ENCODE measurements at regions not wholly inside any gene's neighbourhood (a gene's known extent, or its start where the extent isn't known, plus 50 kb on each side); places are given as distances from the start of the nearest gene placed in this dataset.

- DNase-seq = no peak
Observed at GRCh38 chr4:19879330-19879729, 372.4 kb upstream of the SLIT2 start.

GRCh38 chr4:19857991-19858390 is 393.7 kb upstream of the SLIT2 start:
- DNase-seq = no peak

- DNase-seq = no peak
Observed at GRCh38 chr4:19857380-19857779, 394.3 kb upstream of the SLIT2 start.

GRCh38 chr4:19850909-19851308 is 400.8 kb upstream of the SLIT2 start:
- no peak for DNase-seq

GRCh38 chr4:19844446-19844845 is 407.3 kb upstream of the SLIT2 start:
- DNase-seq = peak; percentile 79

GRCh38 chr4:19842471-19842870 is 409.2 kb upstream of the SLIT2 start:
- no peak for DNase-seq

- no peak for DNase-seq
Observed at GRCh38 chr4:19838858-19839257, 412.8 kb upstream of the SLIT2 start.

- no peak for DNase-seq
Observed at GRCh38 chr4:19835429-19835828, 416.3 kb upstream of the SLIT2 start.

GRCh38 chr4:19832411-19832810 is 419.3 kb upstream of the SLIT2 start:
- DNase-seq = no peak

- no peak for DNase-seq
Observed at GRCh38 chr4:19831644-19832285, 419.9 kb upstream of the SLIT2 start.

- no peak for DNase-seq
Observed at GRCh38 chr4:19829101-19829500, 422.6 kb upstream of the SLIT2 start.

- DNase-seq = no peak
Observed at GRCh38 chr4:19823781-19824180, 427.9 kb upstream of the SLIT2 start.

GRCh38 chr4:19819737-19820136 is 432.0 kb upstream of the SLIT2 start:
- no peak for DNase-seq

GRCh38 chr4:19809989-19810388 is 441.7 kb upstream of the SLIT2 start:
- no peak for DNase-seq

GRCh38 chr4:19807505-19807904 is 444.2 kb upstream of the SLIT2 start:
- DNase-seq = no peak

GRCh38 chr4:19806865-19807264 is 444.8 kb upstream of the SLIT2 start:
- no peak for DNase-seq

- no peak for DNase-seq
Observed at GRCh38 chr4:19803406-19803805, 448.3 kb upstream of the SLIT2 start.

- DNase-seq = no peak
Observed at GRCh38 chr4:19793831-19794230, 457.9 kb upstream of the SLIT2 start.

GRCh38 chr4:19791422-19792123 is 460.1 kb upstream of the SLIT2 start:
- no peak for DNase-seq

- no peak for DNase-seq
Observed at GRCh38 chr4:19786616-19787015, 465.1 kb upstream of the SLIT2 start.

GRCh38 chr4:19783667-19784223 is 468.0 kb upstream of the SLIT2 start:
- no peak for DNase-seq

GRCh38 chr4:19780871-19781270 is 470.8 kb upstream of the SLIT2 start:
- no peak for DNase-seq

GRCh38 chr4:19776929-19777328 is 474.8 kb upstream of the SLIT2 start:
- DNase-seq = no peak

- no peak for DNase-seq
Observed at GRCh38 chr4:19776021-19776459, 475.7 kb upstream of the SLIT2 start.
